Activated B cell treated with CpG ODN at 0.5 μM for 24 hours (primary cell): ENCODE measurements at regions not wholly inside any gene's neighbourhood (a gene's known extent, or its start where the extent isn't known, plus 50 kb on each side); places are given as distances from the start of the nearest gene placed in this dataset.
"Not testable (repeated sequence)": the region's sequence is repeated elsewhere in the genome, so short reads cannot be mapped to it uniquely, and the experiment has no call there.

Experiments used
- ATAC-seq: fragments of 200-7000 bp; cut with Tn5 transposase; one replicate; pipeline ENCODE4 v1.10.0; 2021; ENCODE audit warnings: low read depth, mild to moderate bottlenecking, moderate library complexity
- CTCF ChIA-PET: fragments of 350-600 bp; sonication (Branson Sonifier 250); formaldehyde crosslinking; loops from one replicate; lab custom pipeline; 2021; ENCODE audit warnings: antibody characterized with exemption; lab: Charles Lee
- POLR2A ChIA-PET: fragments of 350-600 bp; sonication (Branson Sonifier 250); formaldehyde crosslinking; loops from one replicate; lab custom pipeline; 2021; ENCODE audit warnings: antibody characterized with exemption; lab: Charles Lee
- DNase-seq: peaks from one replicate; pipeline ENCODE4 v3.0.0; 2022
- H3K27ac Mint-ChIP-seq: one replicate; pipeline ENCODE4 v1.8.0; 2020; ENCODE audit warnings: mixed read lengths
- H3K27me3 Mint-ChIP-seq: one replicate; pipeline ENCODE4 v1.8.0; 2021; ENCODE audit warnings: mixed read lengths
- H3K36me3 Mint-ChIP-seq: one replicate; pipeline ENCODE4 v1.8.0; 2021; ENCODE audit warnings: low read depth, mixed read lengths
- H3K4me1 Mint-ChIP-seq: one replicate; pipeline ENCODE4 v1.8.0; 2021; ENCODE audit warnings: mixed read lengths
- H3K4me3 Mint-ChIP-seq: one replicate; pipeline ENCODE4 v1.8.0; 2020; ENCODE audit warnings: mild to moderate bottlenecking, mixed read lengths
- H3K9me3 Mint-ChIP-seq: one replicate; pipeline ENCODE4 v1.8.0; 2020; ENCODE audit warnings: mixed read lengths
- CTCF ChIP-seq: fragments of 200-600 bp; IDR thresholded peaks from one replicate; pipeline ENCODE4 v1.8.0; 2022; ENCODE audit warnings: antibody characterized with exemption, mild to moderate bottlenecking
- intact Hi-C: fragments of 100-400 bp; cut with micrococcal nuclease; formaldehyde crosslinking; loops from one replicate; pipeline ENCODE4 v1.15.1; 2024

- Mint-ChIP-seq H3K4me3 (no peak overlapping the region), H3K27ac (no peak overlapping the region), H3K36me3 (no peaks in the 10 kb centered on the region), H3K27me3 (no peaks in the 10 kb centered on the region), H3K9me3 (peaks cover 23% of the 10 kb centered on the region), H3K4me1 (no peaks in the 10 kb centered on the region)
- no peak for DNase-seq
- no peak for ATAC-seq
- ChIA-PET CTCF (no interaction called here), POLR2A (no interaction called here)
- intact Hi-C loops = no loop called here
- no peak for TF ChIP-seq CTCF
Measured at GRCh38 chr3:21013566-21013965, 737.4 kb downstream of the ZNF385D start.

GRCh38 chr3:20999661-21000060 lies 751.3 kb downstream of the ZNF385D start:
- Mint-ChIP-seq H3K27me3 (no peaks in the 10 kb centered on the region), H3K9me3 (no peaks in the 10 kb centered on the region), H3K4me3 (no peak overlapping the region), H3K36me3 (no peaks in the 10 kb centered on the region), H3K27ac (no peak overlapping the region), H3K4me1 (no peaks in the 10 kb centered on the region)
- TF ChIP-seq CTCF = no peak
- ATAC-seq (no peak), DNase-seq (no peak)
- POLR2A ChIA-PET = no interaction called here
- CTCF ChIA-PET = no interaction called here
- intact Hi-C loops = no loop called here

- no peak for DNase-seq
- H3K27me3 Mint-ChIP-seq = no peaks in the 10 kb centered on the region
- no peak overlapping the region for H3K4me3 Mint-ChIP-seq
- no peaks in the 10 kb centered on the region for H3K4me1 Mint-ChIP-seq
- intact Hi-C loops = no loop called here
- no peaks in the 10 kb centered on the region for H3K9me3 Mint-ChIP-seq
- no peaks in the 10 kb centered on the region for H3K36me3 Mint-ChIP-seq
- H3K27ac Mint-ChIP-seq = no peak overlapping the region
- no peak for TF ChIP-seq CTCF
- CTCF ChIA-PET = no interaction called here
- no peak for ATAC-seq
- POLR2A ChIA-PET = no interaction called here
Measured at GRCh38 chr3:20997183-20997582, 753.8 kb downstream of the ZNF385D start.

GRCh38 chr3:20990896-20991295 lies 760.1 kb downstream of the ZNF385D start:
- no peak for ATAC-seq
- no peak overlapping the region for H3K27ac Mint-ChIP-seq
- no peaks in the 10 kb centered on the region for H3K4me1 Mint-ChIP-seq
- H3K36me3 Mint-ChIP-seq = no peaks in the 10 kb centered on the region
- no peaks in the 10 kb centered on the region for H3K27me3 Mint-ChIP-seq
- no peak for DNase-seq
- POLR2A ChIA-PET = no interaction called here
- CTCF ChIA-PET = no interaction called here
- TF ChIP-seq CTCF = no peak
- intact Hi-C loops = no loop called here
- H3K4me3 Mint-ChIP-seq = no peak overlapping the region
- H3K9me3 Mint-ChIP-seq = peaks cover 6% of the 10 kb centered on the region

- H3K27ac Mint-ChIP-seq, DNase-seq, intact Hi-C loops, H3K4me1 Mint-ChIP-seq, POLR2A ChIA-PET, CTCF ChIA-PET, H3K36me3 Mint-ChIP-seq, ATAC-seq, H3K27me3 Mint-ChIP-seq, H3K4me3 Mint-ChIP-seq, H3K9me3 Mint-ChIP-seq: not testable (repeated sequence)
Measured at GRCh38 chr3:20989653-20990052, 761.4 kb downstream of the ZNF385D start.

- CTCF ChIA-PET = no interaction called here
- Mint-ChIP-seq H3K27me3 (no peaks in the 10 kb centered on the region), H3K27ac (no peak overlapping the region), H3K36me3 (no peaks in the 10 kb centered on the region), H3K4me1 (no peaks in the 10 kb centered on the region), H3K4me3 (no peak overlapping the region), H3K9me3 (peaks cover 3% of the 10 kb centered on the region)
- no peak for TF ChIP-seq CTCF
- intact Hi-C loops = no loop called here
- POLR2A ChIA-PET = no interaction called here
- ATAC-seq = no peak
- DNase-seq = no peak
Measured at GRCh38 chr3:20984594-20985205, 766.3 kb downstream of the ZNF385D start.
